Calu3 (cell line): ENCODE measurements at regions not wholly inside any gene's neighbourhood (a gene's known extent, or its start where the extent isn't known, plus 50 kb on each side); places are given as distances from the start of the nearest gene placed in this dataset.

Experiments used
- BruUV-seq: library from RNA; stranded (reverse); fragments of 400-500 nt; replicated peaks from 2 replicates; lab custom pipeline; 2021; lab: Mats Ljungman, UMichigan
- CTCF ChIA-PET: fragments of 300-600 bp; sonication (Branson Sonifier 250); formaldehyde crosslinking; loops from one replicate; lab custom pipeline; 2022; ENCODE audit warnings: antibody characterized with exemption; lab: Charles Lee
- DNase-seq: peaks from one replicate; pipeline ENCODE4 v3.0.0; 2022
- H3K27ac Mint-ChIP-seq: one replicate; pipeline ENCODE4 v1.8.0; 2022; ENCODE audit warnings: mixed read lengths; ENCODE audit not compliant: unreplicated experiment
- H3K27me3 Mint-ChIP-seq: one replicate; pipeline ENCODE4 v1.8.0; 2022; ENCODE audit warnings: mixed read lengths; ENCODE audit not compliant: unreplicated experiment
- H3K36me3 Mint-ChIP-seq: one replicate; pipeline ENCODE4 v1.8.0; 2022; ENCODE audit warnings: mild to moderate bottlenecking, moderate library complexity, mixed read lengths; ENCODE audit not compliant: insufficient read depth, unreplicated experiment
- H3K4me1 Mint-ChIP-seq: one replicate; pipeline ENCODE4 v1.8.0; 2022; ENCODE audit warnings: mild to moderate bottlenecking, low read depth, mixed read lengths; ENCODE audit not compliant: unreplicated experiment
- H3K4me3 Mint-ChIP-seq: one replicate; pipeline ENCODE4 v1.8.0; 2022; ENCODE audit warnings: mild to moderate bottlenecking, low read depth, moderate library complexity, mixed read lengths; ENCODE audit not compliant: unreplicated experiment
- H3K9me3 Mint-ChIP-seq: one replicate; pipeline ENCODE4 v1.8.0; 2022; ENCODE audit warnings: low read depth, mixed read lengths; ENCODE audit not compliant: unreplicated experiment
- CTCF ChIP-seq: fragments of 200-600 bp; IDR thresholded peaks from one replicate; pipeline ENCODE4 v1.8.0; 2022; ENCODE audit warnings: antibody characterized with exemption; ENCODE audit not compliant: unreplicated experiment
- intact Hi-C: fragments of 100-400 bp; cut with micrococcal nuclease; formaldehyde crosslinking; loops from one replicate; pipeline ENCODE4 v1.10.0; 2022; ENCODE audit not compliant: unreplicated experiment

GRCh38 chr22:48821727-48822126, 1005.9 kb downstream of the BRD1 start:
- CTCF ChIA-PET = no interaction called here
- no peaks in the 10 kb centered on the region for H3K4me1 Mint-ChIP-seq
- H3K9me3 Mint-ChIP-seq = peaks cover 29% of the 10 kb centered on the region

GRCh38 chr22:48821346-48821690, 1006.4 kb downstream of the BRD1 start:
- BruUV-seq = no TSS peak
- H3K27ac Mint-ChIP-seq = no peak overlapping the region
- H3K27me3 Mint-ChIP-seq = no peaks in the 10 kb centered on the region
- CTCF ChIA-PET = no interaction called here
- no peak for DNase-seq
- peaks cover 26% of the 10 kb centered on the region for H3K9me3 Mint-ChIP-seq
- intact Hi-C loops = no loop called here
- TF ChIP-seq CTCF = no peak
- H3K4me3 Mint-ChIP-seq = no peak overlapping the region
- H3K36me3 Mint-ChIP-seq = no peaks in the 10 kb centered on the region
- no peaks in the 10 kb centered on the region for H3K4me1 Mint-ChIP-seq

More at GRCh38 chr22:48821727-48822126, 1005.9 kb downstream of the BRD1 start:
- BruUV-seq = no TSS peak
- H3K27ac Mint-ChIP-seq = no peak overlapping the region
- no peak for DNase-seq
- no peaks in the 10 kb centered on the region for H3K36me3 Mint-ChIP-seq
- TF ChIP-seq CTCF = no peak
- no peak overlapping the region for H3K4me3 Mint-ChIP-seq
- intact Hi-C loops = no loop called here
- H3K27me3 Mint-ChIP-seq = no peaks in the 10 kb centered on the region

- Mint-ChIP-seq H3K27ac (no peak overlapping the region), H3K36me3 (no peaks in the 10 kb centered on the region), H3K4me1 (no peaks in the 10 kb centered on the region), H3K4me3 (no peak overlapping the region), H3K9me3 (peaks cover 24% of the 10 kb centered on the region), H3K27me3 (no peaks in the 10 kb centered on the region)
- CTCF ChIA-PET = no interaction called here
- no peak for TF ChIP-seq CTCF
- BruUV-seq = no TSS peak
- no peak for DNase-seq
- intact Hi-C loops = no loop called here
Measured at GRCh38 chr22:48820481-48821345, 1007.0 kb downstream of the BRD1 start.

GRCh38 chr22:48819961-48820360, 1007.7 kb downstream of the BRD1 start:
- Mint-ChIP-seq H3K4me3 (no peak overlapping the region), H3K36me3 (no peaks in the 10 kb centered on the region), H3K27me3 (no peaks in the 10 kb centered on the region), H3K9me3 (peaks cover 29% of the 10 kb centered on the region), H3K4me1 (no peaks in the 10 kb centered on the region), H3K27ac (no peak overlapping the region)
- CTCF ChIA-PET = no interaction called here
- no peak for DNase-seq
- TF ChIP-seq CTCF = no peak
- intact Hi-C loops = no loop called here
- no TSS peak for BruUV-seq
